ENCODE measurements at regions not wholly inside any gene's neighbourhood (a gene's known extent, or its start where the extent isn't known, plus 50 kb on each side); places are given as distances from the start of the nearest gene placed in this dataset.

DNA sequence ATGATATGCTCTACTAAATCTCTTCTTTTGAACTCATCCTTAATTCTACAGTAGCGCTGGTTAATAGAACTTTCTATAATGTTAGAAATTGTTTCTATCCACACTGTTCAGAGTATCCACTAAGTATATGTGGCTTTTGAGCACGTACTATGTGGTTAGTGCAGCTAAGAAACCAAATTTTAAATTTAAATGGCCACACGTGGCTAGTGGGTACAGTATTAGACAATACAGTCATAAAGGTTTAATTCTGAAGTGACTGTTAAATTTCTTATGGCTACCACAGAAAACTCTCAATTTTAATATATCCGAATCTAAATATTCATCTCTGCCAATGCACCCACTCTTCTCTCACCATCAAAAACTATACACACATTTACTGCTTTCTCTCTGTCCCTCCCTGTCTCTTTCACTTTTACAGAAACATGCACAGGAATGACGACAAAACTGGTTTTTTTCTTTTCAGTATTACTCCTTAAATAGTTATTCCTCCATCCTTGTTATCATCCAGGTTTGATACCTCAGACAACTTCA lies 583.9 kb downstream of the KCTD8 start:
- TF ChIP-seq, protein P1, sequence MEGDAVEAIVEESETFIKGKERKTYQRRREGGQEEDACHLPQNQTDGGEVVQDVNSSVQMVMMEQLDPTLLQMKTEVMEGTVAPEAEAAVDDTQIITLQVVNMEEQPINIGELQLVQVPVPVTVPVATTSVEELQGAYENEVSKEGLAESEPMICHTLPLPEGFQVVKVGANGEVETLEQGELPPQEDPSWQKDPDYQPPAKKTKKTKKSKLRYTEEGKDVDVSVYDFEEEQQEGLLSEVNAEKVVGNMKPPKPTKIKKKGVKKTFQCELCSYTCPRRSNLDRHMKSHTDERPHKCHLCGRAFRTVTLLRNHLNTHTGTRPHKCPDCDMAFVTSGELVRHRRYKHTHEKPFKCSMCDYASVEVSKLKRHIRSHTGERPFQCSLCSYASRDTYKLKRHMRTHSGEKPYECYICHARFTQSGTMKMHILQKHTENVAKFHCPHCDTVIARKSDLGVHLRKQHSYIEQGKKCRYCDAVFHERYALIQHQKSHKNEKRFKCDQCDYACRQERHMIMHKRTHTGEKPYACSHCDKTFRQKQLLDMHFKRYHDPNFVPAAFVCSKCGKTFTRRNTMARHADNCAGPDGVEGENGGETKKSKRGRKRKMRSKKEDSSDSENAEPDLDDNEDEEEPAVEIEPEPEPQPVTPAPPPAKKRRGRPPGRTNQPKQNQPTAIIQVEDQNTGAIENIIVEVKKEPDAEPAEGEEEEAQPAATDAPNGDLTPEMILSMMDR (conservative IDR thresholded peaks at IDR 0.05 in 1 of 2, IDR thresholded peaks at IDR 0.05 in 1 of 2; ENCODE audit: low read depth in 1 of 2, low read length in 2 of 2) = no peak
- no peak for TF ChIP-seq EZH2 (IDR thresholded peaks at IDR 0.05; ENCODE audit: low read length, missing control alignments)
